GM18502 (cell line): ENCODE measurements at regions not wholly inside any gene's neighbourhood (a gene's known extent, or its start where the extent isn't known, plus 50 kb on each side); places are given as distances from the start of the nearest gene placed in this dataset.
A peak's percentile ranks its signal among the peaks of the same experiment; 100 is the strongest.
"Not testable (repeated sequence)": the region's sequence is repeated elsewhere in the genome, so short reads cannot be mapped to it uniquely, and the experiment has no call there.

Source experiments
- ATAC-seq: cut with Tn5 transposase; IDR thresholded peaks from one replicate; pipeline ENCODE4 v1.9.1; 2021; ENCODE audit warnings: mild to moderate bottlenecking; ENCODE audit not compliant: unreplicated experiment, poor library complexity

DNA sequence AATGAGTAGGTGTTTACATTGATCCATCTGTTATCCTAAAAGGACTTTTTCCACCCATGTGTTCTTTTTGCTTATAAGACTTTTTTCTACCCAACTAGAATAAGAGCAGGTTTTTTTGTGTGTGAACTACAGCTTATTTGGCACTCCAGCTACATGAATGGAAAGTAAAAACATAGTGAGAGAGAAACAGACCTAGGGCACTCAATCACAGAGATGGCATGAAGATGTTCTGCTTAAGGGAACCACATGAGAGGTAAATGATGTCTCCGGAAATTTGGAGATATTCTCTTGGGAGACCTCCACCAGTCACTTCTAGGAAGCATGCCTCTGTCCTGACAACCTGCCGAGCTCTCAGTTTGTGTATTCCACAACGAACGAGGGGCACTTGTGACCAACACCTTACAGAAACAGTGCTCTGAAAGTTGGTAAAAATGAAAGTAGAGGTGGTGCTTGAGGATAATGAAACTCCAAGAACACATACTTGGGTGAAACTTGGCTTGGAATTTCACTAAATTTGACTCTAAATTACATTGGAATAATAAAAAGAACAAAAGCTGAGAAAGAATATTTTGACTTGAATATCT lies 788.4 kb upstream of the GALNTL6 start:
- ATAC-seq = peak; percentile 69

DNA sequence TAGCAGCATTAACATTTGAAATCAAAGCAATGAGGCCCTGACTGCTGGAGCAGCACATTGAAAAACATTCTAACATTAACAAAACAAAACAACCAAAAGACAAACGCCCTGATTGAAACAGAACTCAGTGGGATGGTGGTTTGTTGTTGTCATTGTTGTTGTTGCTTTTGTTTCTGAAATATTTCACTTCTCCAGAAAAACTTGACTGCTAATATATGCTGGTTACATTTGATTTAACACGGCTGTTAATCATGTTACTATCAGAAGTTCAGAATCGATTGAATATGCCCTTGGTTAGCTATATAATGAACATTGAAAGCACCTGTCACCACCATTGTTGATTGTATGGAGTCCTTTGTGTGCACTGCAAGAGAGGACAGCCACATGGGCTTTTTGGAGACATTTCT lies 790.4 kb upstream of the GALNTL6 start:
- ATAC-seq = no peak

DNA sequence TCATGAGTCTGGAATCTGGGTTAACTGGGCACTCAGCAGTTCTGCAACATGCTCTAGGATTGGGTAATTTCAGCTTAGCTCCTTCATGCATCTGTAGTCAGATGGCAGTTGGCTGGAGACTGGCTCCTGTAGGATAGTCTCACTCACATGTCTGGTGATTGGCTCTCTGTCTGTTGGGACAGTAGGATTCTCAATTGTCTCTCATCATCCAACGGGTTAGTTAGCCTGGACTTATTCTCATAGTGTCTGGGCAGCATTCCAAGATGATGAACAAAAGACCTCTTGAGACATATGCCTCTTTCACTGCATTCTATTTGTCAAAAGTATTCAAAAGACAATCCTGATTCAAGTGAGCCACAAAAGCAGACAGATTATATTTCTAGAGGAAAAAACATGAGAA lies 795.6 kb upstream of the GALNTL6 start:
- ATAC-seq = no peak

DNA sequence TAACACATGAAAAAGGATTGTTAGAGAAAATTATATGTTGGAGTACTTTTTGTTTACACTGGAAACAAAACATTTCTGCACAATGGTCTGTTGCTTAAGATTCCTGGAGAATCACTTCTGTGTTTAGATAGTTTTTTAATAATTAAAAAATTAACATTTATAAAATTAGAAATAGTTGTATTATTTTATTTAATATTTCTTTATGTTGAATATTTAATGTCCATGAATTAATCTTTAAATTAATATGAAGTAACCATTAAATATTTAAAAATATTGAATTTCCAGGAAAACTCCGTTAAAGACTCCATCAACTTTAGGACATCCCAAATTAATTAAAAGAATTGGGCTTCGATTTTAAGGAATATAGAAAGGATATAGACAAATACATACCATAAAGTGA lies 797.1 kb upstream of the GALNTL6 start:
- no peak for ATAC-seq

DNA sequence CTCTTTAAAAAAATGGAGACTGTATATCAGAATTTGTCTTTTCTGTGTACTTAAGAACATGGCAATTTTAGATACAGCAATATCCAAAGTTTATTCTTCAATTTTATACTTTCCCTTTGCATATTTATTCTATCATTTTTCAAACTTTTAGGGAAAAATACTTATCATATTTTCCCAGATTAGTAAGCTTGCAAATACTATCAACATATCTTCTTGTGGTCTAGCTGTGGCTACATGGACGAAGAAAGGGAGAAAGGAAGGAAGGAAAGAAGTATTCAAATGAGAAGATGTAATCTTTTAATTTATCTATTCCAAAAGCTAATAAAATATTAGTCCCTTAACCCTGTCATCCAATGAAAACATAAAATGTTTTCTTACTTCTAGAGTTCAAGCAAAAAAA lies 797.8 kb upstream of the GALNTL6 start:
- no peak for ATAC-seq

DNA sequence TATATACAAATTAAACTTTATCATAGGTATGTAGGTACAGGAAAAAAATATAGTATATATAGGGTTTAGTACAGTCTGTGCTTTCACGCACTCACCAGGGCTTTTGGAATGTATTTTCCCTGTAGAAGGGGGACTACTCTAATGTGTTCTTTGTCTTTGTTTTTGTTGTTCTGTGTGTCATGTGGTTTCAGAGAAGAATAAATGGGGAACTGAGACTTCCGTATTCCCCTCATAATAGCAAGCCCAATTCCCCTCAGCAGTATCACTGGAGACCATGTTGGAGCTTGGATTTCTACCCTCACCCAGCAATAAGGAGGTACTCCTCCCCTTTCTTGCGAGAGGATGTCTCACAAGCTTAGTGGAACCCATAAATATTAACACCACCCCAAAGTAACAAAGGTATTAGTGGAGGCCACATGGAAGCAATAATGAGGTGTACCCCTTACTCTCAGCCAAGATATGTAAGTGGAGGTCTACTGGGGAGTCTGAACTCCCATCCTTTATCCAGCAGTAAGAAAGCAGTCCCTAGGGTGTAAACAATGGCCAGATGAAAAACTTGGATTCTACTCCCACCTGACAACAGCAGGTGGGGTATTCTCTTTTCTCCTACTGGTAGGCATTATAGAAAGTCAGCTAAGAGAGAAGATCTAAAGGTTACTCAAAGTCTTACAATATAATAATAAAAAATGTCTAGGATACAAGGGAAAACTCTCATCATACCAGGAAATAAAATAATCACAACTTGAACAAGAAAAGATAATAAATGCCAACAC lies 805.4 kb upstream of the GALNTL6 start:
- no peak for ATAC-seq

DNA sequence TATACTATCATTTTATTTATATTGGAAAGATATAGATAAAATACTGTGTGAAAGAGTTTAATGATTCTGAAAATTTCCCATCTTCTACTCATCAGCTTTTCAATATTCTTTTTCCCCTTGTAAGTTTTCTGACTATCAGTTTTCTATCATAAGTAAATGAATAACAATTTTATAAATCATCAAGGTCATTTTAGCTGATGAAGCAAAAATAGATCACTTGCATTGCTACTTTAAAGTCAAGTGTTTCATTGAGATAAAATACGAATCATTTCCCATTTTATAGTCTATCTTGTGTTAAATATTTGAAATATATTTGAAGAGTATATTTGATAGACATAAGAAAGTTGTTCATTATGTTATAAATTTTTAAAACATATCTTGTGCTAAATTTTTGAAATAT lies 811.0 kb upstream of the GALNTL6 start:
- no peak for ATAC-seq

DNA sequence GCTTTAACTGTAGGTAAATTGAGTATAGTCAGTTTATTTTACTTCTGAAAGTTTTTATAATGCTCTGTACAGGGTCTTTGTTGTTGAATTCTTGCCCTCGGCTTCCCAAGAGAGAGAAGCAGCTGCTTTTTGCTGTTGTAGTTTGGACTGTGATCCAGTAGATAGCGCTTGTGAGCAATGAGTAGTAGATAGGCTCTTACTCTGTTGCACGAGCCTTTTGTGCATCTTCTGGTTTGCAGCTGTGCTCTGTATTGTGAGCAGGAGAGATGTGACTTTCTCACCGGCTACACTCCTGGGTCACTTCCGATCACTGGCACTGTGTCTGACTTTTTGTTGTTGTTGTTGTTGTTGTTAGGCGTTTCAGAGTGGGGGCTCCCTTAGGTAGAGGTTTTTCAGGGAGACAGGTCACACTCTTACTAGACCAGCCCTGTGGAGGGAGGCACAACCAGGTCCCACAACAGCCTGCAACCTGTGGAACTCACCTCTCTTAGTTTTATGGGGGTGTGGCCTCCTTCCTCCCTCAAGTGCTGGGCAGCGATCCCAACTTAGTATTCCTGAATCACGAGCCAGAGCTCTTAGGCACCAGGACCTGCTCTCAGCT lies 822.1 kb upstream of the GALNTL6 start:
- peak; percentile 97 for ATAC-seq

DNA sequence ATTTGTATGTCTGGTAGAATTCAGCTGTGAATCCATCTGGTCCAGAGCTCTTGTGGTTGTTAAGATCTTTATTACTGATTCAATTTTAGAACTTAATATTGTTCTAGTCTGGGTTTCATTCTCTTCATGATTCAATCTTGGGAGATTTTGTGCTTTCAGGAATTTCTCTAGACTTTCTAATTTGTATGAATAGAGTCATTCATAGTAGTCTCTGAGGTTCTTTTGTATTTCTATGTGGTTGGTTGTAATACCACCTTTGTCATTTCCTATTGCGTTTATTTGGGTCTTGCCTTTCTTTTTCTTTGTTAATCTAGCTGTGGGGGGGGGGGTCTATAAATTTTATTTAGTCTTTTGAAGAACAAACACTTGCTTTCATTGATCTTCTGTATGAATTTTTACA lies 824.8 kb upstream of the GALNTL6 start:
- ATAC-seq = no peak

DNA sequence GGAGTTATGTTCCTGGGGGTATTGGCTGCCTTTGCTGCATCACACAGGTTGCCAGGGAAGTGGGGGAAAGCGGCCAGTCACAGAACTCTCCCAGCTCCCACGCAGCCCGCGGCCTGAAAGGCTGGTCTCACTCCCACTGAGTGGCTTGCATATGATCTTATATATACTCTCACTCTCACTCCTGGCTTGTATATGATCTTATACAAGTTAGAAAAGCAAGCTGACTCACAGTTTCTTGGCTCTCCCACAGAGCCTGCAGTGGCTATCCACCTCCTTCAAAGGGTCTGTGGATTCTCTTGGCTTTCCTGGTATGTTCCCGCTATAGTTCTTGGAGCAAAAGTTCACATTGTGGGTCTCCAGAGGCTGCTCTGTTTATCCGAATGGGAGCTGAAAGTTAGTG lies 833.5 kb upstream of the GALNTL6 start:
- no peak for ATAC-seq

DNA sequence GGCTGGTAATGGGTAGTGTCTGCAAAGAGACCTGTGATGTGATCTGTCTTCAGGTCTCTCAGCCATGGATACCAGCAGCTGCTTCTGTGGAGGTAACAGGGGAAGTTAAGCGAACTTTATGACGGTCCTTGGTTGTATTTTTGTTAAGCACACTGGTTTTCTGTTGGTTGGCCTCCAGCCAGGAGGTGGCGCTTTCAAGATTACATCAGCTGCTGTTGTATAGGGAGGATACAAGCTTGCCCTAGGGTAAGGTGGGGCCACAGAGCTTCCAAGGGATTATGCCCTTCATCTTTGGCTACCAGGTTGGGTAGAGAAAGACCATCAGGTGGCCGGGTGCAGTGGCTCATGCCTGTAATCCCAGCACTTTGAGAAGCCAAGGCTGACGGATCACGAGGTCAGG lies 834.2 kb upstream of the GALNTL6 start:
- ATAC-seq = no peak

DNA sequence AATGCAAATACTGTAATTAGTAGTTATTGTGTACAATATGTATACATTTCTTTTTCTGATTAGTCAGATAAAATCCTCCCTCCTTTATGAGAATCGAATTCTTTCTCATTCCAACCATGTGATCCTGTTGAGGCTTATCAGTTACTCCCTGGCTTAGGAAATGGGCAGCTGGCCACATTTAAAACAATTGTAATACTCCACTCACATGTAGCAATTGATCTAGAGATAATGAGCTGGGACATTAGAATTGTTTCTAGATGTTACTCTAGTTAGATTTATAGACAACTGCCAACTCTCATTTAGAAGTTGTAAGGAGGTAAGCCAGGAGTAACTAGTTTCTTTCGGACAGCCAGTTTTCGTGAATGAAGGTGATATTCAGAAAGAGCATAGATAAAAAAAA lies 859.3 kb upstream of the AADAT start:
- ATAC-seq = no peak

DNA sequence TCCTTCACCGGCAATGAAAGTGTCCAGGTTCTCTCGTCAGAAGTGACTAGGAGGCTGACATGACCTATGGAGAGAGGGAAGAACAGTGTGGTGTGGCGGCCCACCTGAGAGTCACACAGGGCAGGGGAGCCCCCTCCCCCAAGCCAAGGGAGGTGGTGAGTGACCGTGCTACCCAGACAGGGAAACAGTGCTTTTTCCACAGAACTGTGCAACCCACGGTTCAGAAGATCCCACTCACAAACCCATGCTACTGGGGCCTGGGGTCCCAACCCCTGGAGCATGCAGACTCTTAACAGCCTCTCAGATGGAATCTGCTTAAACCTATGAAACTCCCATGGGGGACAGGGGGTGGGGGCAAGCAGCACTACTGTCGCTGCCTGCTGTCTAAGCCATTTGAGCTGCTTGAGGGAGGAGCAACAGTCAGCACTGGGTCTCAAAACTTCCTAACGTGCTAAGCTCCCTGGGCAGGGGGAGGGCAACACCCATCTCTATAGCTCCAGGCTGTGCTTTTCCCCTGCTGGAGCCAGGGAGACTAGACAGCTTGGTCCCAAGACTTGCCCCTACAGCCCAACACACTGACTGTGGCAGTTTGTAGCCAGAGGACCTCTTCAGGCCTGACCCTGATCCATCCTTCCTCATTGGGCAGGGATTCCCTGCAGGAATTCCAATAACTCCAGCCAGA lies 850.4 kb upstream of the AADAT start:
- no peak for ATAC-seq

DNA sequence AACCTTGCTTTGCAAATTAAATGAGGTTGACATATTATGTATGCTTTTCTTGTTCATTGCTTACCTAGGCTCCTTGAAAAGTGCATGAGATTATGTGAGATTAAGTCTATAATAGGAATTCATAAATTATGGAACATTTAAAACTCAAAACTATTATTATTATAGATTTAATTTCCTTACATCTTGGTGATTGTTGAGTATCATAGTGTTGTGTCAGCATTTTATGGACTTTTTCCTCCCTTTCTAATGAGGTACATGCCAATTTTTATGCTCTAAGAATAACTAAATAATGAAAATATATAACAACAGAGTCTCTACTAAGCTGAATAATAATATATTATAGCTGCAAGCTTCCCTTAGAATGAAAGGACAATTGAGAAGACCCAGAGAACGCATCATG lies 848.8 kb upstream of the AADAT start:
- ATAC-seq = no peak

DNA sequence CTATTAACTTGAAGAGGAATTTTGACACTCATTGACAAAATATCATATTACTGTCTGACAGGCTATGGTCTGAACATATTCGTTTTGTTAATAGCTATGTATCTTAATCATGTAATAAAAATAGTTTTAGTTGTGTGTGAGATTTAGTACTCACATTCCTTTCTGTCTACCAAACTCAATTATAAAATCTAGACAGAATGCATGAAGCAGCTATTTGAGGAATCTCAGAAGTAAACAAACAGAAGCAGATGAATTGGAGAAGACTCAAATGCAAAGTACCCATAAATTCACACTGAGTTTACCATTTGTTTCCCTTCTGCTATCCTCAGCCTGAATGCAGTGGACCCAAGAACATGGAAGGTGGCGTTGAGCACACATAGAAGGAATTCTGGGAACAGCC lies 841.6 kb upstream of the AADAT start:
- ATAC-seq = no peak

DNA sequence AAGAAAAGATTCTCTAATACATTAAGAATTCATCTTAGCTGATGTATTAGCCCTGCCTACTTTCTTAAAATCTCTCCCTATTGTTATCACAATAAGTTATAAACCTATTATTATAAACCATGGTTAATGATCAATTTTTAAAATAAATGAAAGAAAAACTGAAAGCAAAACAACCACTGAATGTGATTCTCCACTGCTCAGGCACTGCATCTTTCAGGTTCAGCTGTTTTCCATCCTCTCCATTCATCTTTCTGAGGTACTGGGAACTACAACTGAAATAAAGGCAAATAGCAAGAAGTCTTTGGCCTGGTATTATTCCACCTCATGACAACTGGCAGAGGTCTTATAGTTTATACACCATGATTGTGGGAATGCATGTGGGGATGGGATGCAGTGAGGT lies 798.9 kb upstream of the AADAT start:
- ATAC-seq = no peak

DNA sequence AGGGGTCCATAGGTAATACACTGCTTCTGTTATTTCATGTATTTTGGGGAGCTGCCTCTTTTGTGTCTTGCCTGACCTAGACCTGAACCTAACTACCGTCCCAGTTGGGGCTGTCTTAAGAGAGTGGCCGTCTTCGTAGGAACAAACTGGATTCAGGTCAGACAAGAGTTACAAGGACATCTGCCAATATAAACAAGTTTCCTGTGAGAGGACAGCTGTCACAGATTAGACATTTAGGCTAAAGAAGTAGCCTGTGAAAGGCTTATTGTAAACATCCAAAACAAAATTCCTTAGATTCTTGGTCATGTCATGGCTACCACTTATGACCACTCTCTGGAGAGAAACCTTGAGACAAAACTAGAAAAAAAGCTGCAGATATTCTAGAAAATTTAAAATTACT lies 797.6 kb upstream of the AADAT start:
- no peak for ATAC-seq

DNA sequence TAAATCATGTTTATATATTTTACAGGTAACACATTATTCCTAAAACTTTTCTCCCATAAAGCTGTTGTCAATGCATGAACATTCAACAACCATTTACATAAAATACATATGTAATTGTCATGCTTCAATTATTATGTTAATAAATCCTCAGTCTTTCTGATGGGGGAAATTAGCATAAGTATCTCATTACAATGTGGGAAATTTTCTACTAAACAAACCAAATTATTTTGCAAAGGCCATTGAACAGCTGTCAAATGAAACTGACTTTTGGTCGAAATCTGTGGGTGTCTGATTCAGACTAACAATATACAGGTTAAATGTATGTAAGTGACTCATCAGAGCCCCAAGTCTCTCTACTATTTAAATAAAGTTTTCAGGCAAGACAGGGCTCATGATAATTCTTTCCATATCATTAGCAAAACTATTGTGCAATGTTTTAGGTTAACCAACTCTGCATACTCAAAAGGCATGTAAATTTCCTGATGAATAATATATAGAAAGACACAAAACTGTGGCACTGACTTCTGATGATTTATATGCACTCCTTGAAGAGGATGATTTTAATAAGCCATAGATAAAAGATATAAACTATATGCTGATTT lies 795.3 kb upstream of the AADAT start:
- no peak for ATAC-seq

DNA sequence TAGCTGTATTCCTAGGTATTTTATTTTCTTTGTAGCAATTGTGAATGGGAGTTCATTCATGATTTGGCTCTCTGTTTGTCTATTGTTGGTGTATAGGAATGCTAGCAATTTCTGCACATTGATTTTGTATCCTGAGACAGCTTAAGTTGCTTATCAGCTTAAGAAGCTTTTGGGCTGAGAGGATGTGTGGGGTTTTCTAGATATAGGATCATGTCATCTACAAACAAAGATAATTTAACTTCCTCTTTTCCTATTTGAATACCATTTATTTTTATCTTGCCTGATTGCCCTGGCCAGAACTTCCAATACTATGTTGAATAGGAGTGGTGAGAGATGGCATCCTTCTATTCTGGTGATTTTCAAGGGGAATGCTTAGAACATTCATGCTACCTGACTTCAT lies 791.9 kb upstream of the AADAT start:
- ATAC-seq = not testable (repeated sequence)

DNA sequence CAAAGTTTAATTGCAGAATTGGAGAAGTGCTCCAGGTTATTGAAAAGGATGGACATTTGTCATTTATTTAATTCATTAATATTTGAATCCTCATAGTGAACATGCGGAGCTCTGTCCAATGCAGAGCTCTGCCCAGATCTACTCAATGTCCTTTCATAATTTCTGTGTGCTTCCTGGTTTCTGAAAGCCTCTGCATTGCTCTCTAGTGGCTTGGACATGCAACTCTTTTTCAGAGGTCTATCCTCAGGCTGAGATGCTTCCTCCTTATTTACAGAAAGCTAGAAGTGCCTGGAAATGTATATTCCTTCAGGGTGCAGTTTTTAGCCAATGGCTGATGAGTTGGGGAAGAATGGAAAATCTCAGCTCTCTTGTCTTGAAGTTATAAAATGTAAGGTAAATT lies 786.1 kb upstream of the AADAT start:
- no peak for ATAC-seq

DNA sequence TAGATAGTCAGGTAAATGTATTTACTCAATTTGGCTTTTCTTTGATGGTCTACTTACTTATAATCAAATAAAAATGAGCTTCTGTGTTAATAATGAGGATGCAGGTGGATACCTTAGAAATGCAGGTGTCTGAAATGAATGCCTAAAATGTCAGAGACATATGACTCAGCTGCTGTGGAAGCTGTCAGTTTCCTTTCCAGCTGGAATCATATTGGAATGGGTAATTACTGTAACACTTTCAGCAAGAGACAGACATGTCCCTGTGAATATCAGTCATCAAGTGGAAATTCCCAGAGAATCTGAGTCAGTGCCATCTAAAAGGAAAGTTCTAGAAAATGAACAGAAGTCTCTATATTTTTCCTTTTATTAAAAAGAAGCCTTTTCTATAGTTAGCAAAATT lies 783.0 kb upstream of the AADAT start:
- no peak for ATAC-seq
